GM23248 (cell line): ENCODE measurements at regions not wholly inside any gene's neighbourhood (a gene's known extent, or its start where the extent isn't known, plus 50 kb on each side); places are given as distances from the start of the nearest gene placed in this dataset.
A peak's percentile ranks its signal among the peaks of the same experiment; 100 is the strongest.

Source experiments
- DNase-seq: peaks from one replicate; pipeline ENCODE4 v3.0.0-alpha.2; 2015
- H2AFZ ChIP-seq: fragments of 200-600 bp; sonication (generic); 2 replicates; pipeline ENCODE4 v1.6.1; 2016; ENCODE audit warnings: antibody characterized with exemption
- H3F3A ChIP-seq: fragments of 200-600 bp; sonication (generic); 2 replicates; pipeline ENCODE4 v1.6.1; 2016; ENCODE audit warnings: mild to moderate bottlenecking, antibody characterized with exemption, mixed run types; ENCODE audit not compliant: insufficient read depth
- H3K27ac ChIP-seq: fragments of 200-600 bp; sonication (generic); 2 replicates; pipeline ENCODE4 v1.5.1; 2016; ENCODE audit warnings: mild to moderate bottlenecking
- H3K27me3 ChIP-seq: fragments of 200-600 bp; sonication (generic); replicated peaks from 2 replicates; pipeline ENCODE4 v1.6.1; 2016; ENCODE audit warnings: mild to moderate bottlenecking; ENCODE audit not compliant: insufficient read depth
- H3K36me3 ChIP-seq: fragments of 200-600 bp; sonication (generic); 2 replicates; pipeline ENCODE4 v1.6.1; 2016; ENCODE audit warnings: low read depth, mild to moderate bottlenecking
- H3K4me1 ChIP-seq: fragments of 200-600 bp; sonication (generic); 2 replicates; pipeline ENCODE4 v1.6.1; 2016; ENCODE audit warnings: mild to moderate bottlenecking; ENCODE audit not compliant: insufficient read depth
- H3K4me2 ChIP-seq: fragments of 200-600 bp; sonication (generic); one replicate; pipeline ENCODE4 v1.6.1; 2016; ENCODE audit warnings: mild to moderate bottlenecking; ENCODE audit not compliant: unreplicated experiment
- H3K4me3 ChIP-seq: fragments of 200-600 bp; sonication (generic); 2 replicates; pipeline ENCODE4 v1.5.1; 2016; ENCODE audit warnings: mild to moderate bottlenecking
- H3K79me2 ChIP-seq: fragments of 200-600 bp; sonication (generic); 2 replicates; pipeline ENCODE4 v1.6.1; 2016; ENCODE audit warnings: mild to moderate bottlenecking; ENCODE audit not compliant: insufficient read depth
- H3K9ac ChIP-seq: fragments of 200-600 bp; sonication (generic); 2 replicates; pipeline ENCODE4 v1.6.1; 2016; ENCODE audit warnings: mild to moderate bottlenecking
- H3K9me2 ChIP-seq: fragments of 200-600 bp; sonication (generic); 2 replicates; pipeline ENCODE4 v1.6.1; 2016; ENCODE audit warnings: mixed run types, mild to moderate bottlenecking, moderate library complexity; ENCODE audit not compliant: insufficient read depth
- H3K9me3 ChIP-seq: fragments of 200-600 bp; sonication (generic); one replicate; pipeline ENCODE4 v1.6.1; 2017; ENCODE audit warnings: low read depth
- H4K20me1 ChIP-seq: fragments of 200-600 bp; sonication (generic); 2 replicates; pipeline ENCODE4 v1.6.0; 2016; ENCODE audit not compliant: insufficient read depth
- EZH2 ChIP-seq: fragments of 200-600 bp; sonication (generic); IDR thresholded peaks from 2 replicates; pipeline ENCODE4 v1.6.1; 2018; ENCODE audit warnings: antibody characterized with exemption, mild to moderate bottlenecking; ENCODE audit not compliant: insufficient read depth, poor library complexity, severe bottlenecking
- EZH2phosphoT487 ChIP-seq: fragments of 200-600 bp; sonication (generic); IDR thresholded peaks from 2 replicates; pipeline ENCODE4 v1.6.1; 2018; ENCODE audit warnings: antibody characterized with exemption, moderate library complexity, mild to moderate bottlenecking, low read depth; ENCODE audit not compliant: insufficient read depth
- WGBS, 2 experiments: methylation state at CpG; one replicate each; pipeline ENCODE4 v1.1.6; 2015 to 2017; ENCODE audit warnings: low lambda C conversion rate in 2 of 2, low coverage in 1 of 2; ENCODE audit errors: missing lambda C conversion rate in 2 of 2; 5-methylcytosine and 5-hydroxymethylcytosine counted together
- in situ Hi-C: fragments of 300-500 bp; cut with MboI; formaldehyde crosslinking; loops from 2 replicates; pipeline ENCODE4 v1.15.0; 2020

- TF ChIP-seq EZH2 (no peak), EZH2phosphoT487 (no peak)
- Histone ChIP-seq H3K27me3 (no peaks in the 10 kb centered on the region), H3K4me2 (no peak overlapping the region), H3F3A (peaks cover 25% of the 10 kb centered on the region), H3K9ac (no peak overlapping the region), H2AFZ (no peak overlapping the region), H3K79me2 (no peaks in the 10 kb centered on the region), H4K20me1 (no peaks in the 10 kb centered on the region), H3K36me3 (no peaks in the 10 kb centered on the region), H3K27ac (no peak overlapping the region), H3K4me1 (peaks cover 42% of the 10 kb centered on the region), H3K9me2 (no peaks in the 10 kb centered on the region), H3K4me3 (no peak overlapping the region), H3K9me3 (no peaks in the 10 kb centered on the region)
- in situ Hi-C loops, result no loop called here
- 70 to 72% methylated on average over 5 of the region's 5 CpGs for WGBS, 2 experiments
- no peak for DNase-seq
Observed at GRCh38 chr6:43843097-43843645, 73.2 kb downstream of the VEGFA start.

- Histone ChIP-seq H3K9ac (no peak overlapping the region), H3K9me3 (no peaks in the 10 kb centered on the region), H3K36me3 (no peaks in the 10 kb centered on the region), H3K79me2 (no peaks in the 10 kb centered on the region), H4K20me1 (no peaks in the 10 kb centered on the region), H3K27ac (no peak overlapping the region), H3K9me2 (no peaks in the 10 kb centered on the region), H3K4me2 (no peak overlapping the region), H3K4me3 (no peak overlapping the region), H3F3A (peaks cover 29% of the 10 kb centered on the region), H2AFZ (no peak overlapping the region), H3K27me3 (no peaks in the 10 kb centered on the region), H3K4me1 (peaks cover 40% of the 10 kb centered on the region)
- DNase-seq, result peak; percentile 93
- 51% methylated on average over 10 of the region's 10 CpGs for WGBS, 2 experiments
- TF ChIP-seq EZH2phosphoT487 (no peak), EZH2 (no peak)
- in situ Hi-C loops, result no loop called here
Observed at GRCh38 chr6:43842231-43842794, 72.3 kb downstream of the VEGFA start.

- Histone ChIP-seq H3F3A (peaks cover 29% of the 10 kb centered on the region), H3K4me2 (no peak overlapping the region), H4K20me1 (no peaks in the 10 kb centered on the region), H3K27ac (no peak overlapping the region), H3K9ac (no peak overlapping the region), H3K4me1 (peaks cover 51% of the 10 kb centered on the region), H3K79me2 (no peaks in the 10 kb centered on the region), H3K36me3 (no peaks in the 10 kb centered on the region), H3K27me3 (no peaks in the 10 kb centered on the region), H3K9me3 (no peaks in the 10 kb centered on the region), H3K4me3 (no peak overlapping the region), H2AFZ (no peak overlapping the region), H3K9me2 (no peaks in the 10 kb centered on the region)
- TF ChIP-seq EZH2phosphoT487 (no peak), EZH2 (no peak)
- peak; percentile 42 for DNase-seq
- in situ Hi-C loops, result no loop called here
- 49 to 53% methylated on average over 5 of the region's 5 CpGs for WGBS, 2 experiments
Observed at GRCh38 chr6:43840490-43841218, 70.6 kb downstream of the VEGFA start.

GRCh38 chr6:43838276-43839036, 68.4 kb downstream of the VEGFA start:
- no peaks in the 10 kb centered on the region for H3K36me3 ChIP-seq

More at GRCh38 chr6:43838276-43839036, 68.4 kb downstream of the VEGFA start:
- Histone ChIP-seq H3F3A (peaks cover 29% of the 10 kb centered on the region), H4K20me1 (no peaks in the 10 kb centered on the region), H3K79me2 (no peaks in the 10 kb centered on the region), H3K4me1 (peaks cover 51% of the 10 kb centered on the region), H3K4me2 (no peak overlapping the region), H2AFZ (no peak overlapping the region), H3K9me2 (no peaks in the 10 kb centered on the region), H3K9me3 (no peaks in the 10 kb centered on the region), H3K4me3 (no peak overlapping the region), H3K9ac (peak overlapping the region; percentile 34; the same call in 1 of the 2 replicates), H3K27ac (peak overlapping the region; percentile 31; the same call in 1 of the 2 replicates), H3K27me3 (no peaks in the 10 kb centered on the region)
- WGBS, 2 experiments, result 46 to 47% methylated on average over 9 of the region's 9 CpGs
- TF ChIP-seq EZH2 (no peak), EZH2phosphoT487 (no peak)
- DNase-seq, result peak; percentile 89
- in situ Hi-C loops, result no loop called here
